ENCODE measurements at regions not wholly inside any gene's neighbourhood (a gene's known extent, or its start where the extent isn't known, plus 50 kb on each side); places are given as distances from the start of the nearest gene placed in this dataset.

DNA sequence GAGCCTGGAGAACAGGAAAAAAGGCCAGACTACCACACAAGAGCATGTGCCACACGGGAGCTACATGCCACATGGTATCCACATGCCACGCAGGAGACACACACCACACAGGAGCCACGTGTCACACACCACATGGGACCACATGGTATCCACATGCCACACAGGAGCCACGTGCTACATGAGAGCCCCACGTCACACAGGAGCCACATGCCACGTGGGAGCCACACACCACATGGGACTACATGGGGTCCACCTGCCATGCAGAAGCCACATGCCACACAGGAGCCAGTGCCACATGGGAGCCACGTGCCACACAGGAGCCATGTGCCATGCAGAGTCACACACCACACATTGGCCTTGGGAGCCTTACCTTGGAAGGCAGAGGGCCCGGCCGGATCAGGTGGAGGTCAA is 244.4 kb upstream of the PPP2R2D start:
- DNase-seq (ENCODE audit: low read depth): no peak
- peaks cover 3% of the 10 kb centered on the region for H3K27me3 ChIP-seq (ENCODE audit: control insufficient read depth, insufficient read depth, low read length)
- no peaks in the 10 kb centered on the region for H3K36me3 ChIP-seq (ENCODE audit: control insufficient read depth, insufficient read depth, low read length)
- TF ChIP-seq, protein P1, sequence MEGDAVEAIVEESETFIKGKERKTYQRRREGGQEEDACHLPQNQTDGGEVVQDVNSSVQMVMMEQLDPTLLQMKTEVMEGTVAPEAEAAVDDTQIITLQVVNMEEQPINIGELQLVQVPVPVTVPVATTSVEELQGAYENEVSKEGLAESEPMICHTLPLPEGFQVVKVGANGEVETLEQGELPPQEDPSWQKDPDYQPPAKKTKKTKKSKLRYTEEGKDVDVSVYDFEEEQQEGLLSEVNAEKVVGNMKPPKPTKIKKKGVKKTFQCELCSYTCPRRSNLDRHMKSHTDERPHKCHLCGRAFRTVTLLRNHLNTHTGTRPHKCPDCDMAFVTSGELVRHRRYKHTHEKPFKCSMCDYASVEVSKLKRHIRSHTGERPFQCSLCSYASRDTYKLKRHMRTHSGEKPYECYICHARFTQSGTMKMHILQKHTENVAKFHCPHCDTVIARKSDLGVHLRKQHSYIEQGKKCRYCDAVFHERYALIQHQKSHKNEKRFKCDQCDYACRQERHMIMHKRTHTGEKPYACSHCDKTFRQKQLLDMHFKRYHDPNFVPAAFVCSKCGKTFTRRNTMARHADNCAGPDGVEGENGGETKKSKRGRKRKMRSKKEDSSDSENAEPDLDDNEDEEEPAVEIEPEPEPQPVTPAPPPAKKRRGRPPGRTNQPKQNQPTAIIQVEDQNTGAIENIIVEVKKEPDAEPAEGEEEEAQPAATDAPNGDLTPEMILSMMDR (IDR thresholded peaks at IDR 0.05; ENCODE audit: insufficient read depth, low read length, poor library complexity, severe bottlenecking): no peak
- H3K4me3 ChIP-seq (ENCODE audit: low read depth, low read length): no peak overlapping the region

DNA sequence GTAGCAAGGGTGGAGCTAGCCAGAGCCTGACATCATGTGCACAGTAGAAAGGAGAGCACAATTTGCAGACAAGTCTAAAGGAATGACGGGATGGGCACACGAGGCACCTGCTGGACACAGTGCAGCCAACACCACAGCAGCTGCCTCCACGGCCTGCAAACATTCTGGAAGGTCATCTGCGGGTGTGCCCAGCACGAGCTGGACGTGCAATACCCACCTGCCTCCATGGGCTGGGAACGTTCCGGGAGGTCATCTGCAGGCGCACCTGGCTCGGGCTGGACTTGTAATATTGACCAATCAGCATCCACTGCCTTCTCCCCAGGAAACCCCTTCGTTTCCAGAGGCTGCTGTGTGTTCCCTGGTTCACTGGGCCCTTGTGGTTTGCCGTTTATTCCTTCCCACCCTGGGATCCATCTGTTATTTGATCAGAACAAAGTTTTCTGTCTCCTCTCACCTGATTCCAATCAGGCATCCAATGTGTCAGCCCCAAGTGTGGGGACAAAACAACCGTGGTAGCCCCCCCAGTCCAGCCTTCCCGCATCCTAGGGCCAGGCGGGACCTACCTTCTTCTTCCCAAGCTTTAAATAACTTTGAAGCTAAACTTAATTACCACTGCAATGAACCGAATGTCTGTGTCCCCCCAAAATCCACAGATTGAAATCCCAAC is 243.4 kb upstream of the PPP2R2D start:
- no peak overlapping the region for H3K4me3 ChIP-seq (ENCODE audit: low read depth, low read length)
- peaks cover under 1% of the 10 kb centered on the region for H3K27me3 ChIP-seq (ENCODE audit: control insufficient read depth, insufficient read depth, low read length)
- TF ChIP-seq, protein P1 (IDR thresholded peaks at IDR 0.05; ENCODE audit: insufficient read depth, low read length, poor library complexity, severe bottlenecking): no peak
- H3K36me3 ChIP-seq (ENCODE audit: control insufficient read depth, insufficient read depth, low read length): no peaks in the 10 kb centered on the region
- no peak for DNase-seq (ENCODE audit: low read depth)

DNA sequence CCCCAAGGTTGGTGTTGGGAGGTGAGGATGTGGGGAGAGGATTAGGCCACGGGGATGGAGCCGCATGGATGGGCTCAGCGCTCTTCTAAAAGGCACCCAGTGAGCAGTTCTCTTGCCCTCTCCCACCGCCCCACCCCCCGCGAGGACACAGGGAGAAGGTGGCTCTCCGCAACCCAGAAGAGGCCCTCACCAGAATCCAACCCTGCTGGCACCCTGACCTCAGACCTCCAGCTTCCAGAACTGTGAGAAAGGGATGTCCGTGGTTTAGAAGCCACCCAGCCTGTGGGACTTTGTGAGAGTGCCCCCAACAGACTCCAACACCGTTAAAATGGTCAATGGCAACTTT is 242.8 kb upstream of the PPP2R2D start:
- no peaks in the 10 kb centered on the region for H3K36me3 ChIP-seq (ENCODE audit: control insufficient read depth, insufficient read depth, low read length)
- no peak overlapping the region for H3K4me3 ChIP-seq (ENCODE audit: low read depth, low read length)
- no peaks in the 10 kb centered on the region for H3K27me3 ChIP-seq (ENCODE audit: control insufficient read depth, insufficient read depth, low read length)
- TF ChIP-seq, protein P1 (IDR thresholded peaks at IDR 0.05; ENCODE audit: insufficient read depth, low read length, poor library complexity, severe bottlenecking): no peak
- no peak for DNase-seq (ENCODE audit: low read depth)

DNA sequence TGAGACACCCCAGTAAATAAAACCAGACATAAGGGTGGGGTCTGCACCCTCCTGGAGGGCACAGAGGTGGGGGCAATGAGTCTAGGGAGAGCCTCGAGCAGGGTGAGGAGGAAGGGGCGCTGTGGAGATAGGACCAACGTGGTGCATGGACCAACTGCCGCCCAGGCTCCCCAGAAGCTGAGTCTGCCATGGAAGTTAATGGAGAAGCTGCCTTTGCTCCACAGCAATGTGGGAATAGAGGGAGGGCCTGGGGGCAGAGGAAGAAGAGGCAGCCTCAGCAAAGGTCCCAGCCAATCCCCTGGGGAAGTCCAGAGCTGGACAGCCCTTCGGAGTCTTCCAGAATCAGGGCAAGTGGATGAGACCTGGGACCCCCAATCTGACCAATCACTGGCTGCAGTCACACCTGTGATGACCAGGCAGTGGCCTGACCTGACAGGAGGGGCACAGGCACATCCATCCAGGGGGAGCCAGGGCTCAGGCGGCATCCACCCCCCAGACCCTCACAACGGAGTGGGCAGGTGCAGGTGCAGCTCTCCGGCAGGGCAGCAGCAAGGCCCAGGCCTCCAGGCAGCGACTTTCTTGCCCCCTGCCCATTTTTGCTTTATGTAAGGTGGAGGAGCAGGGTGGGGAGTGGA is 242.2 kb upstream of the PPP2R2D start:
- H3K36me3 ChIP-seq (ENCODE audit: control insufficient read depth, insufficient read depth, low read length): no peaks in the 10 kb centered on the region
- no peak overlapping the region for H3K4me3 ChIP-seq (ENCODE audit: low read depth, low read length)
- TF ChIP-seq, protein P1 (IDR thresholded peaks at IDR 0.05; ENCODE audit: insufficient read depth, low read length, poor library complexity, severe bottlenecking): no peak
- H3K27me3 ChIP-seq (ENCODE audit: control insufficient read depth, insufficient read depth, low read length): no peaks in the 10 kb centered on the region
- no peak for DNase-seq (ENCODE audit: low read depth)

DNA sequence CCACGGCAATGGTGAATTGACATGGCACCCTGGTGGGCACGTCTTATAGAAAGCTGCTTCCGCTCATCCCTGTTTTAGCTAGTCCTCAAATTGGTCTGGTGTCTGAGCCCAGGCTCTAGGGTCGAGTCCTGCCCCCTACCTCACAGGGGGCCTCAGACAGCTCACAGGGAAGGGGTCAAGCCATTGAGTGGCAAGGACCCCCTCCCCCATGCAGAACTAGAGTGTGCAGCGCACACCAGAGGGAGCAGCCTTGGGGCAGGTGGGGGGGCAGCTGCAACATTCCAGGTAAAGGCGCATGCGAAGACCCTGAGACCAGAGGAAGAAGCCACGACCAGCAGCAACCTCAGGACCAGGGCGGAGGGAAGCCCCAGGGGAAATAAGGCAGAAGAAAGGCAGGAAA is 240.4 kb upstream of the PPP2R2D start:
- H3K36me3 ChIP-seq (ENCODE audit: control insufficient read depth, insufficient read depth, low read length): no peaks in the 10 kb centered on the region
- TF ChIP-seq, protein P1 (IDR thresholded peaks at IDR 0.05; ENCODE audit: insufficient read depth, low read length, poor library complexity, severe bottlenecking): no peak
- no peak for DNase-seq (ENCODE audit: low read depth)
- H3K27me3 ChIP-seq (ENCODE audit: control insufficient read depth, insufficient read depth, low read length): no peaks in the 10 kb centered on the region
- H3K4me3 ChIP-seq (ENCODE audit: low read depth, low read length): no peak overlapping the region

DNA sequence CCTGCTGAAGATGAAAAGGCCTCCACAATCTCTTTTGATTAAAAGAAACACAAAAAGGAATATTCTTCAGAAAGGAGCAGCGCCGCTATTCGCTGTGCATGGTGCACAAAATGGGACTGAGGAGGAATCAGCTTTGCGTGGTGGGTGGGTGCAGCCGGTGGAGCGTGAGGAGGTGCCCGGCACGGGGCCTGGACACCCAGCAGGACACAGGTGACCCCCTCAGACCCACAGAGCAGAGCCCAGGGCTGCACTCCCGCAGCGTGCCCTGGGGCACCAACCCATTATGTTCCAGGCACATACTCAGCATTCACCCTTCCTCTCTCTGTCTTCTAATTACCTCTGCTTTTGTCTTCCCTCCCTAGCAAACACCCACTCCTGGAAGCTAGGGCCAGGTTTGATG is 238.0 kb upstream of the PPP2R2D start:
- DNase-seq (ENCODE audit: low read depth): no peak
- no peak overlapping the region for H3K4me3 ChIP-seq (ENCODE audit: low read depth, low read length)
- H3K36me3 ChIP-seq (ENCODE audit: control insufficient read depth, insufficient read depth, low read length): no peaks in the 10 kb centered on the region
- TF ChIP-seq, protein P1 (IDR thresholded peaks at IDR 0.05; ENCODE audit: insufficient read depth, low read length, poor library complexity, severe bottlenecking): no peak
- H3K27me3 ChIP-seq (ENCODE audit: control insufficient read depth, insufficient read depth, low read length): no peaks in the 10 kb centered on the region

All from kidney epithelial cell (primary cell).